Thyroid gland (tissue), 4 donors: ENCODE measurements at regions not wholly inside any gene's neighbourhood (a gene's known extent, or its start where the extent isn't known, plus 50 kb on each side); places are given as distances from the start of the nearest gene placed in this dataset.

Experiments used
- POLR2A ChIP-seq, 2 donors: fragments of 450-650 bp; IDR thresholded peaks; one replicate each; pipeline ENCODE4 v1.6.1; 2017; ENCODE audit warnings: antibody characterized with exemption in 2 of 2, mild to moderate bottlenecking in 2 of 2, moderate library complexity in 1 of 2
- TF ChIP-seq, protein P1 (sequence below), 6 experiments: fragments of 200-600 bp in 3 of 6; fragments of 450-650 bp in 3 of 6; sonication (generic) in 3 of 6; IDR thresholded peaks; one replicate each; pipeline ENCODE4 v1.5.1; 2016 to 2019; ENCODE audit warnings: antibody characterized with exemption in 6 of 6, mild to moderate bottlenecking in 2 of 6, inconsistent platforms in 1 of 6, moderate library complexity in 1 of 6

DNA sequence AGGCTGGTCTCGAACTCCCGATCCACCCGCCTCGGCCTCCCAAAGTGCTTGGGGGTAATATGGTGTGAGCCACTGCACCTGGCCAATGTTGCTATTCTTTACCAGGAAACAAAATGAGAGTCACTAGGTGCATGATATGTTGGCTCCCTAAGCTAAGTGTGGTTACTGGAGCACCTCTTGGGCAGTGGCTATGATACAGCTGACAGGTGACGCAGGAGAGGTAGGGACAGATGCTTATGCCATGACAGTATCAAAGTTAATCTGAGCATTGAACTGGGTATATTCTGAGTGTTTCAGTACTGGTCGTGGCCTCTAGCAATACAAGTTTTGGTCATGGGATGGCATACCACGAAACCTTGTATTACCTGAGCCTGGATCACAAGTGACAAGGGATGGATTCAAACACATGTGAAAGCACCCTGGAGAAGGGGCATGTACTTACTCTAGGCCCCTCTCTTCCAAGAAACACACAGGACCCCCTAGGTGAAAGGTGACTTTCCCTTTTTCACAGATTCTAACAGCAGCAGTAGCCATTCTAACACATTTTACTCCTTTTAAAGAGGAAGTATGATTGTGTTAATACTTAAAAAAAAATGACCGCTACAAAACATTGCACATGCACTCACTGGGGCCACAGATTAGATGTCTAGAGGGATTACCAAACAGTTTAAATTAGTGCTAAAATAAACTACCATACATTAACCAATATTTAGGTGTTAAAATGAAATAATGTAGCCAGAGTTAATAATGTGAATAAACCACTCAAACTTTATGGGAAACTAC, 467.3 kb downstream of the SHQ1 start:
- TF ChIP-seq, protein P1, sequence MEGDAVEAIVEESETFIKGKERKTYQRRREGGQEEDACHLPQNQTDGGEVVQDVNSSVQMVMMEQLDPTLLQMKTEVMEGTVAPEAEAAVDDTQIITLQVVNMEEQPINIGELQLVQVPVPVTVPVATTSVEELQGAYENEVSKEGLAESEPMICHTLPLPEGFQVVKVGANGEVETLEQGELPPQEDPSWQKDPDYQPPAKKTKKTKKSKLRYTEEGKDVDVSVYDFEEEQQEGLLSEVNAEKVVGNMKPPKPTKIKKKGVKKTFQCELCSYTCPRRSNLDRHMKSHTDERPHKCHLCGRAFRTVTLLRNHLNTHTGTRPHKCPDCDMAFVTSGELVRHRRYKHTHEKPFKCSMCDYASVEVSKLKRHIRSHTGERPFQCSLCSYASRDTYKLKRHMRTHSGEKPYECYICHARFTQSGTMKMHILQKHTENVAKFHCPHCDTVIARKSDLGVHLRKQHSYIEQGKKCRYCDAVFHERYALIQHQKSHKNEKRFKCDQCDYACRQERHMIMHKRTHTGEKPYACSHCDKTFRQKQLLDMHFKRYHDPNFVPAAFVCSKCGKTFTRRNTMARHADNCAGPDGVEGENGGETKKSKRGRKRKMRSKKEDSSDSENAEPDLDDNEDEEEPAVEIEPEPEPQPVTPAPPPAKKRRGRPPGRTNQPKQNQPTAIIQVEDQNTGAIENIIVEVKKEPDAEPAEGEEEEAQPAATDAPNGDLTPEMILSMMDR (IDR thresholded peaks at IDR 0.05): no peak
- no peak for TF ChIP-seq POLR2A (IDR thresholded peaks at IDR 0.05)
